Renal pelvis (tissue), 1 donor: ENCODE measurements at regions not wholly inside any gene's neighbourhood (a gene's known extent, or its start where the extent isn't known, plus 50 kb on each side); places are given as distances from the start of the nearest gene placed in this dataset.

Source experiments
- DNase-seq: peaks from one replicate; pipeline ENCODE4 v3.0.0-alpha.2; 2013

- no peak for DNase-seq
Observed at GRCh38 chr5:175034924-175035323, 310.5 kb downstream of the MSX2 start.

DNA sequence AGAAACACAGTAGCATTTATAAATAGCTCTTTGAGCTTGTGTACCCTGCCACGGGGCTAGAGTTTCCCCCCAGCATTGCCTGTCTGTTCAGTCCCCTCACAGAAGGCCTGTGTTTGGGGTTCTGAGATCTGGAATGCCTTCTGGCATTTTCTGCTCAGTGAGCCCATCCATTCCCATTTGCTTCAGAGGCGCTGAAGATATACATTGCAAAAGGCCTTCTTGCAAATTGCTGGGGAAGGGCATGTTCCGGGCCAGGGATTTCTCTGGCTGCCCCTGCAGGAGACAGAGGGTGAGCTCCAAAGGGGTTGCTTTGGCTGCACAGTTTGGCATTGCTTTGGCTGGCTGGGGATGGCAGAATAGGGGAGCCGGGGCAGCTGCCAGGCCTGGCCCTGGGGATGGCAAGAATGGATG lies 308.4 kb downstream of the MSX2 start:
- DNase-seq, result no peak

- DNase-seq, result no peak
Observed at GRCh38 chr5:175032013-175032412, 307.6 kb downstream of the MSX2 start.

DNA sequence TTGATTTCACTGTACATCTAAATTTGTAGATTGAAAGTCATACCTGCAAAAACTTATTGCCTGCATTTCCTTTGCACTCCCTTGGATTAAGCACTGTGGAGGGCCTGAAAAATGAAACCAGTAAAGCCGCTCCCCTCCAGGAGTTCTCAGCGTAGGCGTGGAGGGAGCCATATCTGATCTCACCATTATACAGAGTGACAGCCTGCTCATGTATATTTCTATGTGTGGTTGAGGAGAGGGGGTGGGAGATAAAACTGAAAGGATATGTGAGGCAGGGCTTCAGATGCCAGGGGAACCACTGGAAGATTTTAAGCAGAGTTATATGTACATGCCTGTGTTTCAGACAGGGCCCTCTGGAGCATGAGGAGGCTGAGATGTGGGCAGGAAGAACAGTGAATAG lies 303.0 kb downstream of the MSX2 start:
- peak; percentile 5 for DNase-seq

DNA sequence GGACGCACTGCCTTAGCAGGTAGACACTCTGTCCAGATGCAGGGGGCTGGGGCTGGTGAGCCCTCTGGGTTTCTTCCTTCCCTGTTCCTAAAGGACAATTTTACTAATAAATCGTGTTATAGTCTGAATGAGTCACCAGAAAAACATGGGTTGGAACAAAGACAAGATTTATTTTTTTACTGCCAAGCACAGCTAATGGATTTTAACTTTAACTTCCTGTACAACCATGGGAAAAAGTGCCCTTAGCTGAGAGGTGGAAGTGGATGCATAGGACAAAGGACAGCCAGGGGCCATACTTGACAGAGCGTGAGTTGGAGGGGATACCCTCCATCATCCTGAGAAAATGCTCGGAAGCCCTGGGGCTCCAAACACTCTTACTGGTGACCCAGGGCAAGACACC lies 300.7 kb downstream of the MSX2 start:
- no peak for DNase-seq

DNA sequence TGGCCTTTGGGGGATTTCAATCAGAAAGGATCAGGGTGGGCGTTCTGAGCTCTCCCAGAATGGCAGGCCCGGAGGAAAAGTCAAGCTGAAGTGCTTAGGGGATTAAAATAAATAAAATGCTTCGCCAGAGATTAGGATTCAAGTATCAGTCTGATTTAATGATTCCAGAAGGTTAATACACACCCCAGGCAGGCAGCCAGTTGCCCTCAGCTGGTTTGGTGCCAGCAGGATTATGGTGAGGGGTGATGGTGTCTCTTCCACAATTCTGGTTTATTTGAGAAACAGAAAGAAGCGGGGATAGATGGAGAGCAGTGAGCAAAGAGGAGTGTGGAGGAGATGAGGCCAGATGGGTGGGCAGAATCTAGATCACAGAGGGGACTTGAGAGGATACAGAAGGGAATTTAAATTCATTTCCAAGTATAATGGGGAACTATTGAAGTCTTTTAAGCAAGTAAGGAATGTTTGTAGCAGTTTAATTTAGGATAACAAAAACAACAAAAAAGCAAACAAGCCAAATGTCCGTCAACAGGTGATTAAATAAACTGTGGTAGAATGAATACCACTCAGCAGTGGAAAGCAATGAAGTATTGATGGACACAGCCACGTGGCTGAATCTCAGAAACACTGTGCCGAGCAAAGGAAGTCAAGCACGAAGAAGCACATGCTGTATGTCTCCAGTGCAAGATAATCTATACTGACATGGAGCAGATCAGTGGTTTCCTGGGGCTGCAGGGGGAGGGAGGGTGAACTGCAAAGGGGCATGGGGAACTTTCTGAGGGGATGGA lies 297.7 kb downstream of the MSX2 start:
- no peak for DNase-seq

DNA sequence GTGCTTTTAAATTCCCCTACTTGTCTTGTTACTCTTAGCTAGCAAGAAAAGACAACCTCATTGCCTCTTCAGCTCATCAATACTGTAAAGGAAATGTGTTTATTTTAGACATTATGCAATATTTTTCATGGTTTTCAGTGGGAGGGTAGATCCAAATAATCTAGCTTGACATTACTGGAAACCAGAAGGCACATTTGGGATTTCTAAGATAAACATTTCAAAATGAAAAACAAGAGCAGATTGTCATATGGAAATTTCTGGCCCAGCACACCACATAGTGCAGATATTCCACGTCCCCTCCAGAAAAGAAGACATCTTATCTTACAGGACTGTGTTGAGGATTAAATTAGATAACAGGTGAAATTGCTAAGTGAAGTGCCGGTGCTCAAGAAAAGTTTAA lies 296.9 kb downstream of the MSX2 start:
- DNase-seq, result no peak

- no peak for DNase-seq
Observed at GRCh38 chr5:175015028-175015685, 290.8 kb downstream of the MSX2 start.

DNA sequence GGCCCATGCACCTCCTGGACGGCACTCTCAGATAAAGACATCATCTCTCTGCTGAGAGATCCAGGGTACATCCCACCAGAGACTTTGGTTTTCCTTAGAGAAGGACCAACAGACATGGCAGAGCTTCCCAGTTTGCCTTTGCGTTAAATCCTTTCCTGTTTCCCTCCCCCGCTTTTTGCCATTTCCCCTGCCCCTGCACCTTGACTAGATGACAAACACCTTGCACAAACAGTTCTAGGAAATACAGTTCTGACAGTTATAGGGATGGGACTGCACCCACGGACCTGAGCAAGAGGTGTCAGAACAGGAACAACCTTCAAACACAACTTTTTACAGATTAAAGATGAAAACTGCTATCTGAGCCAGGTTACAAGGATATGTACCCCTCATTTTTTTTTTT lies 288.9 kb downstream of the MSX2 start:
- no peak for DNase-seq

DNA sequence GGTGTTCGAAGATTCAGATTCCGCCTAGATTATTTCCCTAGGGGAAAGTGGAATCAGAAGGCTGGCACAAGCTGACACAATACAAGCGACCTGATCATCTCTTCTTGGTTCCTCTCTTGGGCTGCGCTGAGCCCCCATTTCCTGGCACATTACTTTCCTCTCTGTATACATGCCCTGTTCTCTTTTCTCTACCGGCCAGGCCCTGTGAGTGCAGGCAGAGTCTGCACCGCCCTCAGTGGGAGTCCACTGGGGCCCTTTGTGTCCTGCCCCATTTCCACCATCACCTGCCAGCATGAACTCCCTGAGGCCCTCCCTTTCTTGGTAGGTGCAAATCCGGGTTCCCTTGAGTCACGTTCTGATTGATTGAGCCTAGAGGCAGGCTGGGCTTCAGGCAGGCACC lies 287.9 kb downstream of the MSX2 start:
- DNase-seq, result no peak

DNA sequence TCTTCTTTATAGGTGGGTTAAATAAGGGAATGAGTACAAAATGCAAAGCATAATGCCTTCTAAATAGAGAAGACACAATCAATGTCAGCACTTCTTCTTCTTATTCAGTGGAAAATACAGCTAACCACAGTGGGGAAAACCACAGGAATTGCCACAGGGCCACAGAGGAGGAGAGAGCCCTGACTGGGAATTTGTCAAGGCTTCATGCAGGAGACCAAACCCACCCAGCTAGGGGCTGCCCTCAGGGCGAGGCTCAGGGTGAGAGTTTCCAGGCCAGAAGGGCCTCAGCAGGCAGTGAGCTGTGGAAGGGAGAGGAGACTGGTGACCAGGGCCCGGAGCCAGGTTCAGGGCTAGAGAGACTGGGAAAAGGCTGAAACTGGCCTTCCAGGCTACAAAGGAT lies 279.1 kb downstream of the MSX2 start:
- no peak for DNase-seq

GRCh38 chr5:175001876-175002645 lies 277.7 kb downstream of the MSX2 start:
- no peak for DNase-seq

DNA sequence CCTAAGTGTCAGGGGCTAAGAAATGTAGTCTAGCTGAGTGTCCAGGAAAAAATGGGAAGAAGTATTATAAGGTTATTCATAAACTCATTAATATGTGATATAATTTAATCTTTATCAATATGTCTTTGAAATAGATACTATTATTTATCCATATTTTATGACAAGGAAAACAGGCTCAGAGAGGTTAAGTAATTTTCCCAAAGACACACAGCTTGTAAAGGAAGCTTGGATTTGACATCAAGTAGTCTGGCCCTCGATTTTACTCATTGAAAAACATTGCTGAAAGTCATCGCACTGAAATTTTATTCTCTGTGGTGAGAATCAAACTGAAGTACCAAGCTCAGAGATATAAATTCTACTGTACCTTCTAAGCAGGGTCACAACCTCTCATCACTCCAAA lies 276.9 kb downstream of the MSX2 start:
- no peak for DNase-seq

DNA sequence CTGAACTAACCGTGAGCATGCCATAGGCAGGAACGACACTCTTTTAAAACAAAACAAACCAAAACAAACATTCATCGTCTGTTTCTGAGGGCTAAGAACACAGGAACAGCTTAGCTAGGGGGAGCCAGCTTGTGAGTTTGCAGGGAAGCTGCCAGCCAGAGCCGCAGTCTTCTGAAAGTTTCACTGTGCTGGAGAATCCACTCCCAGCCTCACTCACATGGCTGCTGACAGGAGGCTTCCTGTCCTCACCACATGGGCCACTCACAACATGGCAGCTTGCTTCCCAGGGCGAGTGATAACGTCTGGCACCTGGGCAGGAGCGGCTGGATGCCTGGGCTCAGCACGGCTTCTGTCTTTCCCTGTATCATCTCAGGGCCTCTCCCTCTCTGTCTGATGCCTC lies 275.2 kb downstream of the MSX2 start:
- DNase-seq, result no peak

DNA sequence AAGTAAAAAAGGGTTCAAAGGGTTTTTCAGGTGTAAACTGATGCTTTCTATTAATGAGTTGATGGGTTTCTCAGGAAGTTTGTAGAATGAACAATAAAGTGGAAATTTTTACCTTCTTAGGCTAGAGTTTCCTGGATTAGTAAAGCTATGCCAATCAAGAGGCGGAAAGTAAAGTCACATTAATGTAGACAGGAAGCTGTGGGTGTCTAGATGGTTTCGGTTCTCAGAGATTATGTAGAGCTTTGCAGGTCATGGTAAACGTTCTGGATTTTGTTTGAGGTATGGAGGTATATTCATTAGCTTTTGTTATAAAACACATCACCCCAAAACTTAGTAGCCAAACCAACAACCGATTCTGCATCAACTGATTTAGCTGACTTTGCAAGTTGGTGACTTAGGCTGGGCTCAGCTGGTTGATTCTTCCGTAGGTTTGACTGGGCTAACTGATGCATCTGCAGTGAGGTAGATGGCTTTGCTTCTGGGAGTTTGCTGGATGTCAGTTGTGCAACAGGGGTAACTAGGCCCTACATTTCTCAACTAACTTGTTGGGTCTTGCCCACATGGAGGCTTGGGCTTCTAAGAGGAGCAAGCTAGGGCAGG lies 273.8 kb downstream of the MSX2 start:
- DNase-seq, result no peak

- DNase-seq, result no peak
Observed at GRCh38 chr5:174997688-174998087, 273.3 kb downstream of the MSX2 start.

DNA sequence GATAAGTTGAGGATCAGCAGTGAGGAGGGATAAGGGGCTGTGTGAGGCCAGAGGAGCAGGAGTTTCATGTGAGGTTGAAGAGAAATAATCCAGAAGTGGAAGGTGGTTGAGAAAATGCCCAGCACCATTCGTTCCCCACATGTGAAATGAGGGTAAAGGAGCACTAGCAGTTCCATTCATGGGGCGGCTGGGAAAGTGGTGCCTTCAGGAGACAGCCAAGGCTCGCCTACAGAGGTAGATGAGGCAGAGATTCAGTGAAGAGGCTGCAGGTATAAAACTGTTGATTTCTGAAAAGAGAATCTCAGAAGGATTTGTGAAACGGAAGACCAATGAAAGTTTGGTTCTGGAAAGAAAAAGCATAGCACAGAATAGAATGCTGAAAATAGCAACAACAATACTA lies 272.6 kb downstream of the MSX2 start:
- DNase-seq, result no peak

DNA sequence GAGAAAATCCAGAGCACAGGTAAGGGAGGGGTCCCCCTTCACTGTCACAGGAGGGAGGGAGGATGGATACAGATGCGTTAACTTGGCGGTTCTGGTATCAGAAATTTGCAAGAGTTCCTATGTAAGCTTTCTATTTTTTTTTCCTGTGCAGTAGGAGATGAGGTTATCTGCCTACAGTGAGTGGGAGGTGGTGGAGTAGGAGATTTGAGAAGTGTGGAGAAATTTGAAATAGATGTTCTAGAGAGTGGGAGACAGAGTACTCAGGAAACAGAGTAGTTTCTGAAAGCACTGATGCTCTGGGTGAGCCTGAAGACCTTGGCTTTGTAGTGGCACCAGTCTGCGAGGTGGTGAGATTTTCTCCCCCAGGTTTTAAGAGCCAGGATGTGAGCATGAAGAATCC lies 271.4 kb downstream of the MSX2 start:
- no peak for DNase-seq

DNA sequence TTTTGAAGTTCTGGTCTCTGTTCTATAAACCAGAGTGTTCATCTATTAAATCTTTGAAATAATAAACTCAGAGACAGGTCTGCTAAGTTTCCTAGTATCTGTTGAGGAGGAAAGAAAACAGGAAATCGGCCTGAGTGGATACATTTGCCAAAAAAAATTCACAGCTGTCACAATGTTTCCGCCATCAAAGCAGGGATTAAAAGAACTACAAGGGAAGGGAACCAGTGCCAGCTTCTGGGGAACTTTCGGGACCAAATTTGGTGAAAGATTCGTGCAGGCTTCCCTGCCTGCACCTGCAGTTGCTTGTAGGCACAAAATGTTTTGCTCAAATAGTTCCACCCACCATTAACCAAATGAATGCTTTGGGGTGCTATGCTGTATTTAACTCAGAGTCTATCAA lies 267.5 kb downstream of the MSX2 start:
- no peak for DNase-seq

GRCh38 chr5:174990909-174991308 lies 266.5 kb downstream of the MSX2 start:
- no peak for DNase-seq

- no peak for DNase-seq
Observed at GRCh38 chr5:174987443-174988012, 263.1 kb downstream of the MSX2 start.

- no peak for DNase-seq
Observed at GRCh38 chr5:174984863-174985262, 260.5 kb downstream of the MSX2 start.
